ENCODE measurements at regions not wholly inside any gene's neighbourhood (a gene's known extent, or its start where the extent isn't known, plus 50 kb on each side); places are given as distances from the start of the nearest gene placed in this dataset.

- H4K20me1 ChIP-seq (ENCODE audit: low read depth, low read length), result no peaks in the 10 kb centered on the region
Measured at GRCh38 chr4:65911720-65912119, 241.4 kb upstream of the EPHA5 start.

GRCh38 chr4:65893957-65894755, 223.9 kb upstream of the EPHA5 start:
- H2AFZ ChIP-seq (ENCODE audit: low read depth, low read length, severe bottlenecking), result no peak overlapping the region

More at GRCh38 chr4:65911720-65912119, 241.4 kb upstream of the EPHA5 start:
- no peaks in the 10 kb centered on the region for H3K79me2 ChIP-seq (ENCODE audit: insufficient read depth, low read length)
- no peaks in the 10 kb centered on the region for H3K27me3 ChIP-seq (ENCODE audit: low read length)
- no peaks in the 10 kb centered on the region for H3K9me2 ChIP-seq (replicated peaks; ENCODE audit: insufficient read depth, low read length)
- no peaks in the 10 kb centered on the region for H3F3A ChIP-seq (ENCODE audit: insufficient read depth)
- H3K36me3 ChIP-seq (ENCODE audit: low read length), result no peaks in the 10 kb centered on the region
- H2AFZ ChIP-seq (ENCODE audit: low read depth, low read length, severe bottlenecking), result no peak overlapping the region
- no peaks in the 10 kb centered on the region for H3K9me3 ChIP-seq (ENCODE audit: insufficient read depth, low read length)
- H3K4me3 ChIP-seq (ENCODE audit: insufficient read depth, low read length, poor library complexity, severe bottlenecking), result no peak overlapping the region
- TF ChIP-seq EZH2phosphoT487 (conservative IDR thresholded peaks at IDR 0.05; ENCODE audit: low read length), result no peak
- TF ChIP-seq, protein P1, sequence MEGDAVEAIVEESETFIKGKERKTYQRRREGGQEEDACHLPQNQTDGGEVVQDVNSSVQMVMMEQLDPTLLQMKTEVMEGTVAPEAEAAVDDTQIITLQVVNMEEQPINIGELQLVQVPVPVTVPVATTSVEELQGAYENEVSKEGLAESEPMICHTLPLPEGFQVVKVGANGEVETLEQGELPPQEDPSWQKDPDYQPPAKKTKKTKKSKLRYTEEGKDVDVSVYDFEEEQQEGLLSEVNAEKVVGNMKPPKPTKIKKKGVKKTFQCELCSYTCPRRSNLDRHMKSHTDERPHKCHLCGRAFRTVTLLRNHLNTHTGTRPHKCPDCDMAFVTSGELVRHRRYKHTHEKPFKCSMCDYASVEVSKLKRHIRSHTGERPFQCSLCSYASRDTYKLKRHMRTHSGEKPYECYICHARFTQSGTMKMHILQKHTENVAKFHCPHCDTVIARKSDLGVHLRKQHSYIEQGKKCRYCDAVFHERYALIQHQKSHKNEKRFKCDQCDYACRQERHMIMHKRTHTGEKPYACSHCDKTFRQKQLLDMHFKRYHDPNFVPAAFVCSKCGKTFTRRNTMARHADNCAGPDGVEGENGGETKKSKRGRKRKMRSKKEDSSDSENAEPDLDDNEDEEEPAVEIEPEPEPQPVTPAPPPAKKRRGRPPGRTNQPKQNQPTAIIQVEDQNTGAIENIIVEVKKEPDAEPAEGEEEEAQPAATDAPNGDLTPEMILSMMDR (IDR thresholded peaks at IDR 0.05; ENCODE audit: insufficient read depth, low read length, poor library complexity, severe bottlenecking), result no peak
- no peak overlapping the region for H3K27ac ChIP-seq (ENCODE audit: low read depth, low read length)
- H3K9ac ChIP-seq (ENCODE audit: low read length), result no peak overlapping the region
- H3K4me2 ChIP-seq (ENCODE audit: low read depth, low read length, poor library complexity, severe bottlenecking), result no peak overlapping the region

DNA sequence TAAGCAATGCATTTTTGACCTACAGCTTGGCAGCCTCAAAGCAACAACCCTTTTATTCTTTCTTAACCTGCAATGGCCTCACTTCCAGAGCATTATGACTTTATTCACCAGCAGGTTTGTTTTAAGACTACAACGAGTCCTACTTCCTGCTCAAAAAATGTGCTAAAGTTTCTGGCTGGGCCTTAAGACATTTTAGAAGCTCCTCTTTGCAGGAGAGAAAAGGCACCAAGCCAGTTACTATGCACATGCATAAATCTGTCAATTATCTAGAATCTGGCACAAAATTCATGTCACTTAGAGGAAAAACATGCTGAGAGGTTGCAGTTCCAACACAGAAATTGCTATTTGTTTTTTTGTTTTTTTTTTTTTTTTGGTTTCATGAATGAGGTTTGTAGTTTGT, 223.0 kb upstream of the EPHA5 start:
- no peak for TF ChIP-seq EZH2phosphoT487 (conservative IDR thresholded peaks at IDR 0.05; ENCODE audit: low read length)
- TF ChIP-seq, protein P1 (IDR thresholded peaks at IDR 0.05; ENCODE audit: insufficient read depth, low read length, poor library complexity, severe bottlenecking), result no peak
- Histone ChIP-seq H4K20me1 (ENCODE audit: low read depth, low read length) (no peaks in the 10 kb centered on the region), H3K79me2 (ENCODE audit: insufficient read depth, low read length) (no peaks in the 10 kb centered on the region), H2AFZ (ENCODE audit: low read depth, low read length, severe bottlenecking) (peak overlapping the region; percentile 56), H3K9me2 (replicated peaks; ENCODE audit: insufficient read depth, low read length) (no peaks in the 10 kb centered on the region), H3K4me2 (ENCODE audit: low read depth, low read length, poor library complexity, severe bottlenecking) (no peak overlapping the region), H3K9ac (ENCODE audit: low read length) (no peak overlapping the region), H3K27ac (ENCODE audit: low read depth, low read length) (no peak overlapping the region), H3K27me3 (ENCODE audit: low read length) (no peaks in the 10 kb centered on the region), H3K36me3 (ENCODE audit: low read length) (no peaks in the 10 kb centered on the region), H3F3A (ENCODE audit: insufficient read depth) (no peaks in the 10 kb centered on the region), H3K9me3 (ENCODE audit: insufficient read depth, low read length) (no peaks in the 10 kb centered on the region), H3K4me3 (ENCODE audit: insufficient read depth, low read length, poor library complexity, severe bottlenecking) (no peak overlapping the region)

More at GRCh38 chr4:65893957-65894755, 223.9 kb upstream of the EPHA5 start:
- Histone ChIP-seq H3K36me3 (ENCODE audit: low read length) (no peaks in the 10 kb centered on the region), H3K4me2 (ENCODE audit: low read depth, low read length, poor library complexity, severe bottlenecking) (no peak overlapping the region), H3K9me3 (ENCODE audit: insufficient read depth, low read length) (no peaks in the 10 kb centered on the region), H3K9ac (ENCODE audit: low read length) (no peak overlapping the region), H3K9me2 (replicated peaks; ENCODE audit: insufficient read depth, low read length) (no peaks in the 10 kb centered on the region), H3K4me3 (ENCODE audit: insufficient read depth, low read length, poor library complexity, severe bottlenecking) (no peak overlapping the region), H3F3A (ENCODE audit: insufficient read depth) (no peaks in the 10 kb centered on the region), H4K20me1 (ENCODE audit: low read depth, low read length) (no peaks in the 10 kb centered on the region), H3K27ac (ENCODE audit: low read depth, low read length) (no peak overlapping the region), H3K79me2 (ENCODE audit: insufficient read depth, low read length) (no peaks in the 10 kb centered on the region), H3K27me3 (ENCODE audit: low read length) (no peaks in the 10 kb centered on the region)
- no peak for TF ChIP-seq EZH2phosphoT487 (conservative IDR thresholded peaks at IDR 0.05; ENCODE audit: low read length)
- TF ChIP-seq, protein P1 (IDR thresholded peaks at IDR 0.05; ENCODE audit: insufficient read depth, low read length, poor library complexity, severe bottlenecking), result no peak

Data from SU-DHL-6 (cell line).